MCF 10A (cell line): ENCODE measurements at regions not wholly inside any gene's neighbourhood (a gene's known extent, or its start where the extent isn't known, plus 50 kb on each side); places are given as distances from the start of the nearest gene placed in this dataset.
A peak's percentile ranks its signal among the peaks of the same experiment; 100 is the strongest.

Experiments used
- BruUV-seq: library from RNA; stranded (reverse); fragments of 400-500 nt; replicated peaks from 2 replicates; lab custom pipeline; 2021; lab: Mats Ljungman, UMichigan
- CTCF ChIA-PET: fragments of 300-600 bp; sonication (Branson Sonifier 250); formaldehyde crosslinking; extraction: SDS; loops from one replicate; lab custom pipeline; 2021; ENCODE audit warnings: antibody characterized with exemption, inconsistent platforms; lab: Yijun Ruan, JAX
- POLR2A ChIA-PET: fragments of 300-600, 350-650 bp; sonication (Branson Sonifier 250); formaldehyde crosslinking; extraction: SDS; loops from one replicate; lab custom pipeline; 2020; ENCODE audit warnings: antibody characterized with exemption, inconsistent platforms; lab: Yijun Ruan, JAX
- DNase-seq: peaks from one replicate; pipeline ENCODE4 v3.0.0-alpha.2; 2018; ENCODE audit not compliant: unreplicated experiment
- H3K27ac Mint-ChIP-seq: one replicate; pipeline ENCODE4 v1.8.0; 2022; ENCODE audit warnings: mild to moderate bottlenecking, low read depth, mixed read lengths; ENCODE audit not compliant: unreplicated experiment
- H3K27me3 Mint-ChIP-seq: one replicate; pipeline ENCODE4 v1.8.0; 2022; ENCODE audit warnings: mixed read lengths; ENCODE audit not compliant: insufficient read depth, unreplicated experiment
- H3K36me3 Mint-ChIP-seq: one replicate; pipeline ENCODE4 v1.8.0; 2022; ENCODE audit warnings: mild to moderate bottlenecking, moderate library complexity, mixed read lengths; ENCODE audit not compliant: insufficient read depth, unreplicated experiment
- H3K4me1 Mint-ChIP-seq: one replicate; pipeline ENCODE4 v1.8.0; 2022; ENCODE audit warnings: mixed read lengths; ENCODE audit not compliant: insufficient read depth, unreplicated experiment
- H3K4me3 Mint-ChIP-seq: one replicate; pipeline ENCODE4 v1.8.0; 2022; ENCODE audit warnings: mild to moderate bottlenecking, moderate library complexity, mixed read lengths; ENCODE audit not compliant: unreplicated experiment
- H3K9me3 Mint-ChIP-seq: one replicate; pipeline ENCODE4 v1.8.0; 2022; ENCODE audit warnings: mixed read lengths; ENCODE audit not compliant: unreplicated experiment
- CTCF ChIP-seq: fragments of 200-600 bp; IDR thresholded peaks from one replicate; pipeline ENCODE4 v1.8.0; 2022; ENCODE audit warnings: antibody characterized with exemption, mild to moderate bottlenecking; ENCODE audit not compliant: unreplicated experiment
- intact Hi-C: fragments of 100-400 bp; cut with micrococcal nuclease; formaldehyde crosslinking; loops from 2 replicates; pipeline ENCODE4 v1.14.1; 2022

DNA sequence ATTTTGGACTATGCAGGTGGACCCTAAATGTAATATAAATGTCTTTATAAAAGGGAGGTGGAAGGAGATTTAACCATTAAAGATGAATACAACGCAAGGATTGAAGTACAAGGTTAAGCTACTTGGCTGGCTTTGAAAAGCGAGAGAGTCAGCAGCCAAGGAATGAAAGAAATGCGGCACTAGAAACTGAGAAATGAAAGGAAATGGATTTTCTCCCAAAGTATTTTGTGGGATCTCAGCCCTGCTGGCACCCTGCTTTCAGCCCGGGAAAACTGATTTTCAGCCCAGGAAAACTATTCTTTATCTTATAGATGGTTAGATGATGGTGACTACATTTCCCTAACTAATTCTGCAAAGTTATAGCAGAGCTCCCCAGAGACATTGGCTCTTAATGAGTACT is 1349.6 kb upstream of the C9orf72 start:
- no TSS peak for BruUV-seq
- TF ChIP-seq CTCF: no peak

GRCh38 chr9:28923351-28923750 is 1350.1 kb upstream of the C9orf72 start:
- Mint-ChIP-seq H3K4me3 (no peak overlapping the region), H3K36me3 (no peaks in the 10 kb centered on the region), H3K27ac (no peak overlapping the region), H3K27me3 (no peaks in the 10 kb centered on the region), H3K4me1 (peaks cover 16% of the 10 kb centered on the region), H3K9me3 (no peaks in the 10 kb centered on the region)
- CTCF ChIA-PET: interaction anchor here (0.7 kb wide), 2 partner anchors 105 to 171 kb away, joined by 3 to 4 read pairs; no protein-coding TSS in a partner anchor
- no TSS peak for BruUV-seq
- no peak for DNase-seq
- intact Hi-C loops: no loop called here
- POLR2A ChIA-PET: interaction anchor here (1.0 kb wide), 1 partner anchor 17 kb away, joined by 3 read pairs; no protein-coding TSS in a partner anchor
- no peak for TF ChIP-seq CTCF

More for the DNA sequence above, 1349.6 kb upstream of the C9orf72 start:
- no peak for DNase-seq
- Mint-ChIP-seq H3K27me3 (no peaks in the 10 kb centered on the region), H3K36me3 (no peaks in the 10 kb centered on the region), H3K27ac (no peak overlapping the region), H3K9me3 (no peaks in the 10 kb centered on the region), H3K4me1 (peaks cover 16% of the 10 kb centered on the region), H3K4me3 (no peak overlapping the region)
- intact Hi-C loops: no loop called here
- ChIA-PET CTCF (interaction anchor here (0.7 kb wide), 2 partner anchors 104 to 171 kb away, joined by 3 to 4 read pairs; no protein-coding TSS in a partner anchor), POLR2A (interaction anchor here (0.7 to 1.0 kb wide), 2 partner anchors 10 to 17 kb away, joined by 3 read pairs; no protein-coding TSS in a partner anchor)

DNA sequence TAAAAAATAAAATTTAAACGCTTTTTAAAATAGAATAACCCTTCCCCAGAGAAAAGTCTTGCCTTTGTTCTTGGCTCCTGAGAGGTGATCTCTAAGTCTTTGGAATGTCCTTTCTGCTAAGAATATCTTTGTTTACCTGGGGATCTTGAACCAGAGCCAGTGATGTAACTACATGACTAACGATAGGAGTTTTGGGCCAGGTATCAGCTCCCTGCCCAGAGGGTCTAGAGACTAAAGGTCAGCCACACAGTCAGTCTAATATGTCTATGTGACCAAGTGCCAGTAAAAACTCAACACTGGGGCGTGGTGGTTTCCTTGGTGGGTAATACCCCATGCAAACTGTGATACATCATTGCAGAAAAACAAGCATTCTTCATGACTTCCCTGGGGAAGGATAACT is 1351.9 kb upstream of the C9orf72 start:
- peak; percentile 75 for DNase-seq
- Mint-ChIP-seq H3K27me3 (no peaks in the 10 kb centered on the region), H3K36me3 (peaks cover 5% of the 10 kb centered on the region), H3K4me1 (peaks cover 26% of the 10 kb centered on the region), H3K27ac (no peak overlapping the region), H3K9me3 (no peaks in the 10 kb centered on the region), H3K4me3 (no peak overlapping the region)
- no peak for TF ChIP-seq CTCF
- CTCF ChIA-PET: no interaction called here
- no TSS peak for BruUV-seq
- POLR2A ChIA-PET: interaction anchor here (1.1 to 1.3 kb wide), 2 partner anchors 20 to 145 kb away, joined by 3 read pairs; no protein-coding TSS in a partner anchor
- intact Hi-C loops: loop anchor here (5.0 kb wide), 1 partner anchor 38 kb away; no protein-coding TSS in a partner anchor

DNA sequence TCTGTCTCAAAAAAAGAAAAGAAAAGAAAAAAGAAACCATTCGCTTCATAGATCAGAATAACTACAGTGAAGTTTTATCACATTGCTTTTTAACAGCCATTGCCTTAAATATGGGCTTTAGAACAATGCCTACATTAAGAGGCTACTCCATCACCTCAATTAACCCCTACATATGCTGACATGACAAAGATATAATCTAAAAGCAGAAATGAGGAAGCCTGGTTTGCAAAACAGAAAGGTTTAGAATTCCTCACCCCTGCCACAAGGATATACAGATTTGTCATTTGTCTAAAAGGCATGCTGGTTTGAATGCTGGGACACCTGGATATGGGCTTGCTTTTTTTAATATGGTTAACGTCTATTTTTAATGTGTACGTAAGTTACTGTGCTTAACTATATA is 1353.0 kb upstream of the C9orf72 start:
- no TSS peak for BruUV-seq
- no peak for TF ChIP-seq CTCF
- peaks cover 26% of the 10 kb centered on the region for H3K4me1 Mint-ChIP-seq
- H3K27me3 Mint-ChIP-seq: no peaks in the 10 kb centered on the region
- no peak for DNase-seq
- H3K4me3 Mint-ChIP-seq: no peak overlapping the region
- H3K36me3 Mint-ChIP-seq: peaks cover 5% of the 10 kb centered on the region
- H3K9me3 Mint-ChIP-seq: no peaks in the 10 kb centered on the region
- POLR2A ChIA-PET: no interaction called here
- CTCF ChIA-PET: no interaction called here
- intact Hi-C loops: loop anchor here (5.0 kb wide), 1 partner anchor 39 kb away; no protein-coding TSS in a partner anchor
- no peak overlapping the region for H3K27ac Mint-ChIP-seq
